SK-N-SH treated with all-trans-retinoic acid at 6 μM for 48 hours (cell line): ENCODE measurements at regions not wholly inside any gene's neighbourhood (a gene's known extent, or its start where the extent isn't known, plus 50 kb on each side); places are given as distances from the start of the nearest gene placed in this dataset.
A peak's percentile ranks its signal among the peaks of the same experiment; 100 is the strongest.

ENCODE experiments used
- ATAC-seq: fragments of 200-7000 bp; cut with Tn5 transposase; 3 replicates; pipeline ENCODE4 v1.9.1; 2020; ENCODE audit warnings: mild to moderate bottlenecking, moderate library complexity
- ARNTL ChIP-seq: fragments of 450-650 bp; formaldehyde crosslinking; IDR thresholded peaks from 2 replicates; pipeline ENCODE4 v1.5.0; 2020; ENCODE audit warnings: low read depth, mild to moderate bottlenecking, moderate library complexity, borderline replicate concordance
- BACH2 ChIP-seq: fragments of 250-450 bp; sonication (Bioruptor Pico); IDR thresholded peaks from 2 replicates; pipeline ENCODE4 v1.9.0; 2021; ENCODE audit warnings: mild to moderate bottlenecking, borderline replicate concordance
- CREB5 ChIP-seq: fragments of 250-450 bp; sonication (Bioruptor Pico); IDR thresholded peaks from 2 replicates; pipeline ENCODE4 v1.5.1; 2020; ENCODE audit warnings: low read depth, mild to moderate bottlenecking, moderate library complexity
- CSDC2 ChIP-seq: fragments of 250-450 bp; sonication (Bioruptor Pico); IDR thresholded peaks from 2 replicates; pipeline ENCODE4 v1.5.0; 2020; ENCODE audit warnings: mild to moderate bottlenecking, moderate library complexity
- CSRNP3 ChIP-seq: fragments of 250-450 bp; sonication (Bioruptor Pico); IDR thresholded peaks from 2 replicates; pipeline ENCODE4 v1.5.1; 2021; ENCODE audit warnings: mild to moderate bottlenecking, moderate library complexity
- ESRRG ChIP-seq: fragments of 250-450 bp; sonication (Bioruptor Pico); IDR thresholded peaks from 2 replicates; pipeline ENCODE4 v1.6.1; 2021; ENCODE audit warnings: mild to moderate bottlenecking
- GLIS3 ChIP-seq: fragments of 250-450 bp; sonication (Bioruptor Pico); IDR thresholded peaks from 2 replicates; pipeline ENCODE4 v1.5.0; 2020; ENCODE audit warnings: mild to moderate bottlenecking, moderate library complexity
- ISL1 ChIP-seq: fragments of 250-450 bp; sonication (Bioruptor Pico); IDR thresholded peaks from 2 replicates; pipeline ENCODE4 v2.1.2; 2022; ENCODE audit warnings: mild to moderate bottlenecking, moderate library complexity
- OSR1 ChIP-seq: fragments of 250-450 bp; sonication (Bioruptor Pico); IDR thresholded peaks from 2 replicates; pipeline ENCODE4 v1.8.0; 2022; ENCODE audit warnings: moderate library complexity, mild to moderate bottlenecking, inconsistent platforms
- POU6F1 ChIP-seq: fragments of 250-450 bp; sonication (Bioruptor Pico); IDR thresholded peaks from 2 replicates; pipeline ENCODE4 v1.8.0; 2021; ENCODE audit warnings: low read depth, mild to moderate bottlenecking, moderate library complexity, borderline replicate concordance
- RARB ChIP-seq: fragments of 250-450 bp; sonication (Bioruptor Pico); IDR thresholded peaks from 2 replicates; pipeline ENCODE4 v1.8.0; 2021; ENCODE audit warnings: mild to moderate bottlenecking, moderate library complexity
- SNAI2 ChIP-seq: fragments of 250-450 bp; sonication (Bioruptor Pico); IDR thresholded peaks from 2 replicates; pipeline ENCODE4 v1.5.0; 2020; ENCODE audit warnings: mild to moderate bottlenecking, moderate library complexity
- TCF4 ChIP-seq: fragments of 250-450 bp; sonication (Bioruptor Pico); IDR thresholded peaks from 2 replicates; pipeline ENCODE4 v1.8.0; 2021; ENCODE audit warnings: mild to moderate bottlenecking, moderate library complexity, borderline replicate concordance
- TOX ChIP-seq: fragments of 250-450 bp; sonication (Bioruptor Pico); IDR thresholded peaks from 2 replicates; pipeline ENCODE4 v1.8.0; 2021; ENCODE audit warnings: mild to moderate bottlenecking, moderate library complexity, borderline replicate concordance
- TSHZ2 ChIP-seq: fragments of 250-450 bp; sonication (Bioruptor Pico); IDR thresholded peaks from 2 replicates; pipeline ENCODE4 v1.5.0; 2020; ENCODE audit warnings: mild to moderate bottlenecking, moderate library complexity
- ZC3H10 ChIP-seq: fragments of 250-450 bp; sonication (Bioruptor Pico); IDR thresholded peaks from 2 replicates; pipeline ENCODE4 v1.5.1; 2021; ENCODE audit warnings: mild to moderate bottlenecking, moderate library complexity
- ZFP3 ChIP-seq: fragments of 250-450 bp; sonication (Bioruptor Pico); IDR thresholded peaks from 2 replicates; pipeline ENCODE4 v1.5.0; 2020; ENCODE audit warnings: mild to moderate bottlenecking, moderate library complexity
- ZFP30 ChIP-seq: fragments of 450-650 bp; formaldehyde crosslinking; IDR thresholded peaks from 2 replicates; pipeline ENCODE4 v1.5.0; 2022; ENCODE audit warnings: mild to moderate bottlenecking, moderate library complexity
- ZNF565 ChIP-seq: fragments of 450-650 bp; formaldehyde crosslinking; conservative IDR thresholded peaks from 2 replicates; pipeline ENCODE4 v1.5.0; 2020; ENCODE audit warnings: low read depth, mild to moderate bottlenecking, moderate library complexity
- ZNF70 ChIP-seq: fragments of 450-650 bp; formaldehyde crosslinking; IDR thresholded peaks from 2 replicates; pipeline ENCODE4 v1.5.0; 2020; ENCODE audit warnings: mild to moderate bottlenecking, moderate library complexity
- ZNF8 ChIP-seq: fragments of 450-650 bp; formaldehyde crosslinking; IDR thresholded peaks from 2 replicates; pipeline ENCODE4 v1.5.0; 2020; ENCODE audit warnings: mild to moderate bottlenecking, moderate library complexity

- TF ChIP-seq POU6F1 (CRISPR knock-in tag) (no peak), ISL1 (no peak), ZFP30 (CRISPR knock-in tag) (no peak), CREB5 (no peak), GLIS3 (no peak), ZC3H10 (CRISPR knock-in tag) (no peak), SNAI2 (no peak), ZNF565 (no peak), ZFP3 (no peak)
Measured at GRCh38 chr9:95725045-95725444, 150.4 kb upstream of the ERCC6L2 start.

GRCh38 chr9:95724253-95724991 is 151.1 kb upstream of the ERCC6L2 start:
- TF ChIP-seq RARB (CRISPR knock-in tag) (no peak), ARNTL (CRISPR knock-in tag) (no peak), TCF4 (no peak), ZNF70 (CRISPR knock-in tag) (no peak), CSDC2 (no peak), SNAI2 (no peak), ZNF8 (CRISPR knock-in tag) (no peak), ESRRG (CRISPR knock-in tag) (no peak), CSRNP3 (CRISPR knock-in tag) (no peak)
- no peak for ATAC-seq

More at GRCh38 chr9:95725045-95725444, 150.4 kb upstream of the ERCC6L2 start:
- no peak for ATAC-seq

GRCh38 chr9:95722141-95722540 is 153.3 kb upstream of the ERCC6L2 start:
- ATAC-seq: no peak
- TF ChIP-seq ISL1 (no peak), CSRNP3 (CRISPR knock-in tag) (no peak), TOX (CRISPR knock-in tag) (no peak), ZNF8 (CRISPR knock-in tag) (no peak), ZFP3 (no peak), BACH2 (CRISPR knock-in tag) (no peak), TCF4 (no peak)

GRCh38 chr9:95721061-95721531 is 154.4 kb upstream of the ERCC6L2 start:
- ATAC-seq: no peak
- no peak for TF ChIP-seq ZNF70 (CRISPR knock-in tag)
- no peak for TF ChIP-seq ESRRG (CRISPR knock-in tag)
- TF ChIP-seq SNAI2: peak; percentile 69; the same call in 1 of the 2 replicates
- peak; percentile 85 for TF ChIP-seq TCF4
- peak; percentile 63 for TF ChIP-seq ISL1
- no peak for TF ChIP-seq BACH2 (CRISPR knock-in tag)
- TF ChIP-seq OSR1: no peak
- peak; percentile 70 for TF ChIP-seq TSHZ2 (CRISPR knock-in tag)
- no peak for TF ChIP-seq RARB (CRISPR knock-in tag)
- TF ChIP-seq POU6F1 (CRISPR knock-in tag): no peak
